ENCODE measurements at regions not wholly inside any gene's neighbourhood (a gene's known extent, or its start where the extent isn't known, plus 50 kb on each side); places are given as distances from the start of the nearest gene placed in this dataset.

GRCh38 chr3:27657871-27658270 is 64.3 kb downstream of the EOMES start:
- BruUV-seq (replicated peaks) = no TSS peak
- DNase-seq (ENCODE audit: low spot score) = no peak
- no peak for FAIRE-seq
- Histone ChIP-seq H3K27me3 (ENCODE audit: control insufficient read depth in 1 of 2, insufficient read depth in 2 of 2, low read length in 2 of 2) (no peaks in the 10 kb centered on the region), H2AFZ (ENCODE audit: low read length) (no peak overlapping the region), H3K79me2 (ENCODE audit: insufficient read depth, low read length) (no peaks in the 10 kb centered on the region), H3K4me3 (replicated peaks in 1 of 3; ENCODE audit: insufficient read depth in 1 of 3, low read depth in 2 of 3, low read length in 3 of 3) (no peak overlapping the region), H3K9me3 (ENCODE audit: low read length) (no peaks in the 10 kb centered on the region), H3K36me3 (replicated peaks in 1 of 2; ENCODE audit: control insufficient read depth in 1 of 2, insufficient read depth in 2 of 2, low read length in 2 of 2) (no peaks in the 10 kb centered on the region), H3K27ac (ENCODE audit: extremely low read length, insufficient read depth, low read length) (no peak overlapping the region), H4K20me1 (ENCODE audit: insufficient read depth, low read length) (no peaks in the 10 kb centered on the region), H3K4me2 (ENCODE audit: low read depth, low read length) (no peak overlapping the region), H3K9ac (ENCODE audit: insufficient read depth, low read depth, low read length) (no peak overlapping the region), H3K4me1 (ENCODE audit: insufficient read depth, low read length) (no peaks in the 10 kb centered on the region)
- intact Hi-C loops (cut with micrococcal nuclease; ENCODE audit: unreplicated experiment) = loop anchor here (5.0 to 10.0 kb wide), 2 partner anchors 176 to 523 kb away; partner anchors contain the start of gene SLC4A7
- ATAC-seq = no peak
- WGBS (ENCODE audit: low lambda C conversion rate) = 9% methylated on average over 2 of the region's 2 CpGs
- in situ Hi-C loops (cut with HindIII; ENCODE audit: extremely low pct_ligation_motif_present, low pct_unique_long_range_greater_than_20kb) = loop anchor here (25.0 kb wide), 1 partner anchor 521 kb away; no protein-coding TSS in a partner anchor
- CTCF ChIA-PET (ENCODE audit: low intra/inter-chr PET ratio, low total read pairs) = no interaction called here
- POLR2A ChIA-PET = no interaction called here
- TF ChIP-seq AKAP8 (CRISPR knock-in tag; IDR thresholded peaks at IDR 0.05) = no peak
- no peak for TF ChIP-seq ZNF121 (CRISPR knock-in tag; IDR thresholded peaks at IDR 0.05)
- no peak for TF ChIP-seq NFYB (CRISPR knock-in tag; IDR thresholded peaks at IDR 0.05)
- TF ChIP-seq NCOR1 (IDR thresholded peaks at IDR 0.05; ENCODE audit: borderline replicate concordance, low read length) = no peak
- TF ChIP-seq ADNP (CRISPR knock-in tag; IDR thresholded peaks at IDR 0.05) = no peak

- in situ Hi-C loops (cut with HindIII; ENCODE audit: extremely low pct_ligation_motif_present, low pct_unique_long_range_greater_than_20kb) = loop anchor here (25.0 kb wide), 1 partner anchor 520 kb away; no protein-coding TSS in a partner anchor
- ATAC-seq (no peak), FAIRE-seq (no peak), DNase-seq (ENCODE audit: low spot score) (no peak)
- Histone ChIP-seq H3K4me2 (ENCODE audit: low read depth, low read length) (no peak overlapping the region), H3K9ac (ENCODE audit: insufficient read depth, low read depth, low read length) (no peak overlapping the region), H3K4me3 (replicated peaks in 1 of 3; ENCODE audit: insufficient read depth in 1 of 3, low read depth in 2 of 3, low read length in 3 of 3) (no peak overlapping the region), H4K20me1 (ENCODE audit: insufficient read depth, low read length) (no peaks in the 10 kb centered on the region), H3K9me3 (ENCODE audit: low read length) (no peaks in the 10 kb centered on the region), H3K4me1 (ENCODE audit: insufficient read depth, low read length) (no peaks in the 10 kb centered on the region), H2AFZ (ENCODE audit: low read length) (no peak overlapping the region), H3K36me3 (replicated peaks in 1 of 2; ENCODE audit: control insufficient read depth in 1 of 2, insufficient read depth in 2 of 2, low read length in 2 of 2) (no peaks in the 10 kb centered on the region), H3K79me2 (ENCODE audit: insufficient read depth, low read length) (no peaks in the 10 kb centered on the region), H3K27me3 (ENCODE audit: control insufficient read depth in 1 of 2, insufficient read depth in 2 of 2, low read length in 2 of 2) (no peaks in the 10 kb centered on the region), H3K27ac (ENCODE audit: extremely low read length, insufficient read depth, low read length) (no peak overlapping the region)
- no TSS peak for BruUV-seq (replicated peaks)
- ChIA-PET POLR2A (no interaction called here), CTCF (ENCODE audit: low intra/inter-chr PET ratio, low total read pairs) (no interaction called here)
- WGBS (ENCODE audit: low lambda C conversion rate) = 33% methylated on average over 4 of the region's 4 CpGs
- intact Hi-C loops (cut with micrococcal nuclease; ENCODE audit: unreplicated experiment) = loop anchor here (5.0 to 10.0 kb wide), 2 partner anchors 175 to 523 kb away; partner anchors contain the start of gene SLC4A7
- no peak for TF ChIP-seq MIXL1 (CRISPR knock-in tag; IDR thresholded peaks at IDR 0.05)
- TF ChIP-seq ZNF282 (IDR thresholded peaks at IDR 0.05; ENCODE audit: partially characterized antibody) = no peak
- TF ChIP-seq ZNF782 (CRISPR knock-in tag; IDR thresholded peaks at IDR 0.05; ENCODE audit: borderline replicate concordance) = no peak
- no peak for TF ChIP-seq CAMTA2 (CRISPR knock-in tag; IDR thresholded peaks at IDR 0.05; ENCODE audit: borderline replicate concordance)
- TF ChIP-seq SP140L (CRISPR knock-in tag; IDR thresholded peaks at IDR 0.05; ENCODE audit: borderline replicate concordance) = no peak
- TF ChIP-seq NONO (IDR thresholded peaks at IDR 0.05) = no peak
- TF ChIP-seq NONO (CRISPR knock-in tag; conservative IDR thresholded peaks at IDR 0.05) = no peak
- TF ChIP-seq MAZ (IDR thresholded peaks at IDR 0.05; ENCODE audit: borderline replicate concordance, low read depth, low read length) = no peak
- TF ChIP-seq MAZ (CRISPR knock-in tag; IDR thresholded peaks at IDR 0.05; ENCODE audit: low read depth) = no peak
- no peak for TF ChIP-seq ZNF652 (CRISPR knock-in tag; IDR thresholded peaks at IDR 0.05; ENCODE audit: borderline replicate concordance, low read depth)
- TF ChIP-seq CREBL2 (CRISPR knock-in tag; IDR thresholded peaks at IDR 0.05; ENCODE audit: borderline replicate concordance) = no peak
- no peak for TF ChIP-seq CTCF (CRISPR knock-in tag; IDR thresholded peaks at IDR 0.05)
- no peak for TF ChIP-seq JUND (CRISPR knock-in tag; IDR thresholded peaks at IDR 0.05)
- no peak for TF ChIP-seq ZBTB34 (CRISPR knock-in tag; IDR thresholded peaks at IDR 0.05)
These were observed 64.7 kb downstream of the EOMES start for GRCh38 chr3:27657404-27657803.
